AG08396 (cell line): ENCODE measurements at regions not wholly inside any gene's neighbourhood (a gene's known extent, or its start where the extent isn't known, plus 50 kb on each side); places are given as distances from the start of the nearest gene placed in this dataset.

Experiments
- DNase-seq: peaks from one replicate; pipeline ENCODE4 v3.0.0; 2012; ENCODE audit warnings: low spot score, mixed read lengths

DNA sequence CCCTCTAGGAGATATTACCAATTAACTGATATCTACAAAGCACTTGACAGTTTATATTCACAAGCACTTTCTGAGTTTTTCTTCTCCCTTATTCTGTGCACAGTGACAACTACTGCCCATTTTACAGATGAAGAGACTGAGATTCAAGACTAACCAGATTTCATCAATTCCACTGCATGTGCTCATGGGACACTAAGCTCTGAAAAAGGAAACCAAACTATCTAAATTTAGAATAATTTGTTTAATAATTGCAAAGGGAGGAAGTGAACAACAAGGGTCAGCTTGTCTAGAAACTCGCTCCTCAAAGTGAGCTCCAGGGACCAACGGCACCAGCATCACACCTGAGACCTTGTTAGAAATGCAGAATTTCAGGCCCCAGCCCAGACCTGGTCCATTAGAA, 50.8 kb upstream of the MYLIP start:
- no peak for DNase-seq

DNA sequence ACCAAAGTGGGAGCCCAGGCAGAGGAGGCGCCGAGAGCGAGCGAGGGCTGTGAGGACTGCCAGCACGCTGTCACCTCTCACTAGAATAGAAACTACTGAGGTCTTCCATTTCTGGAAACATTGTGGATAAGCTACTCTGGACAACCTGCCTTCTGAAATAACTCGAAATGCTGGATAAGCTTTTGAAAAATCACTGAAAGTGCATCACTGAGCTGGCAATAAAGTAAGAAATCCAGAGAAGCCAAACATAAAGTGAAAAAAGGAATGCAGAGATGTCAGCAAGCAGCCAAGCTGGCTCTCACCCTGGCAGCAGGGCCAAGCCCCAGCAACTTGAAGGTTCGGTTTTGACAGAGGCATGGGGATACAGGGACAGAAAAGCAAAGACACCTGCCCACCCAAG, 59.2 kb upstream of the MYLIP start:
- no peak for DNase-seq

DNA sequence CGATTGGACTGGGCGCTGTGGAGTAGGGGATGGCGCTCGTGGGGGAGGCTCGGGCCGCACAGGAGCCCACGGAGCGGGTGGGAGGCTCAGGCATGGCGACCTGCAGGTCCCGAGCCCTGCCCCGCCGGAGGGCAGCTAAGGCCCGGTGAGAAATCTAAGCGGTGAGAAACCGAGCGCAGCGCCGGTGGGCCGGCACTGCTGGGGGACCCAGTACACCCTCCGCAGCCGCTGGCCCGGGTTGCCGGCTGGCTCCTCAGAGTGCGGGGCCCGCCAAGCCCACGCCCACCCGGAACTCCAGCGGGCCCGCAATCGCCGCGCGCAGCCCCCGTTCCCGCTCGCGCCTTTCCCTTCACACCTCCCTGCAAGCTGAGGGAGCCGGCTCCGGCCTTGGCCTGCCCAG, 59.7 kb upstream of the MYLIP start:
- DNase-seq, result no peak

DNA sequence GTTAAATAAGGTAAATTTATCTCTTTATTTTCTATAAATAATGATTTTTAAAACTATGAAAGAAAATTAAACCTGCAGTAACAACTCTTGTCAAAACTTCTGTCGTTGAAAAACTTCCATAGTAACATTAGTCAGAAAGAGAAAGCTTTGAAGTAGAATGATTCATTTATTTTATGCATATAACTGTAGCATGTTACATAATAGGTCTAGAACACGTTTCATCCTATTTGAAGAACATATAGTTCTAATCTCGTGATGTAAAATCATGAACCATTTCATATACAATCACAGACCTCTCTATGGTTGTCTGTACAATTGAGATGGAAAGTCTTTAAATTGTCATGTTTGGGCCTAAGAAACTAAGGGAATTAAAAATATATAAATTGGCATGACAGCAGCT, 61.3 kb upstream of the MYLIP start:
- no peak for DNase-seq

DNA sequence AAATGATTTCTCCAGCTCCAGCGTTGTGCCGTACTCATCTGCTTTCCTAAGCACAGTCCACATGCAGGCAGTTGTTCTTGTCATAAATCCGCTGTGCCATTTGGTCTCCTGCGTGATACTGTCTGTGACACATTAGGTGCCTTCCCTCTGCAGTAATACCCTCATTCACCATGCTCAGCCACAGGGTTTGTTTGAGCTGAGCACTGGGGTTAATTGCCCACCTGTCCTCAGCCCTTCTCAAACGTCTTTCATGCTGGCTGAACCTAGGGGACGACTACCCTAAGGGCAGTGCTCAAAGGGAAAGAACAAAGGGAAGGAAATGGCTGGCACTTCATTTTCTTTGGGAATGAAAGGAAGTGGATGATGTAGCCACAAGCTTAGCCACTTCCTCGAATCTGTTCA, 64.2 kb upstream of the MYLIP start:
- no peak for DNase-seq

DNA sequence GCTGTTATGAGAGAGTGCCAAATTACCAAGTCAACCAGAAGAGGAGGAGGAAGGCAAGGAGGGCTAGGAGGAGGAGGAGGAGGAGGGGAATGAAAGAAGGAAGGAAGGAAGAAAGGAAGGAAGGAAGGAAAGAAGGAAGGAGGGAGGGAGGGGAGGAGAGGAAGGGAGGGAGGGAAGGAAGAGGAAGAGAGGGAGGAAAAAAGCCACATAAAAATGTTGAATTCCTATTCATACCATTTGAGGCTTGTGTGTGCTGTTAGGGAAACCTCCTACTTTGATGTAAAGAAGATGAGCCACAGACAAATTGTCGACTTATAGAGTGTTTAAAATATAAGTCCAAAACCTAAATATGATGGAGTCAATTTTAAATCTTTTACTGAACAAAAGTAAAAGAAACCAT, 65.3 kb upstream of the MYLIP start:
- no peak for DNase-seq

DNA sequence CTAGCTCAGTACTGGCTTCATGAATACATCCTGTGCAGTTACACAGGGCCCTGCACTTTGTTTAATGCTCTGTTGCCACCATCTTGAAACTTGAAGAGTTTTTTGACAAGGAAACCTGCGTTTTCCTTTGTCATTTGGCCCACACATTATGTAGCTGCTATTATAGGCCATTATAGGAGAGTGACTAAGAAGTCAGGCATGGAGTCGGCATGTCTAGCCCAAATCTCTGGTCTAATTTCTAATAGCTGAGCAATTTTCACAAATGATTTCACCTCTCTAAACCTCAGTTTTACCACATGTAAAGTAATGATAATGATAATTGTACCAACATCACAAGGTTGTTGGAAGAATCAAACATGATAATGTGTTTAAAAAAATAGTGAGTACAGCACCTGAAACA, 67.1 kb upstream of the MYLIP start:
- DNase-seq, result no peak

DNA sequence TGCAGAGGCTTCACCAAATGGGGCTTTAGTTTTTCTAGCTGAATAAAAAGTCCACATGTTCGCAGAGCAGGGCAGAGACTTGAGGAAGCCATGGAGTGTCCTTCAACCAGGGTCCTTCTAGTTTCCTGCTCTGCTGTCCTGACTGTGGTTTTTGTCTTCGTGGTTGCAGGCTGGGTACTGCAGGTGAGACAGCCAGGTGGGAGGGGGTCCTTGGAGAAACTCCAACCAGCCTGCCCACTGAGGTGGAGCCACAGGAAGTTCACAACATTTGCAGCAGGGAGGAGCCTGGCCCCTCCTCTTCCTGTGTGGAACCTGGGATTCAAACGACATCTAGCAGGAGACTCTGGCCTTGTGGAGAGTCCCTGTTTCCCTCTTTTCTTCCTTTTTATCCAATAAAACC, 68.8 kb upstream of the MYLIP start:
- DNase-seq, result no peak

DNA sequence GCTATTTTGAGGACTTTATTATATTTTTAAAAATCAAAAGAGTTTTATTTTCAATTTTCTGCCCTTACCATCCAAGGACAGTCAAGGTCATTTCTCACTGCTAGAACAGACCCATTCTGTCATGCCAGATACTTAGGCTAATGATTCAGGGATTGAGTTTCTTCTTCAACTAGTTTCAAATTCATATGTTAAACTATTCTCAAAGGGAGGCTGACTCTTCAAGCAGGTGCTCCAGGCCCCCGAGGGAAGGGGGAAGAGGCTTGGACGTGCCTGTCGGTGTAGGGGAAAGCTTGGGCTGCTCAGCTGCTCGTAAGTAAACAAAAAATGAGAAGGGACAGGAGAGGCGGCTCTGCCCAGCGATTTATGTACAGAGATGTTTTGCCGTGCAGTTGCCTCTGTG, 69.4 kb upstream of the MYLIP start:
- no peak for DNase-seq

DNA sequence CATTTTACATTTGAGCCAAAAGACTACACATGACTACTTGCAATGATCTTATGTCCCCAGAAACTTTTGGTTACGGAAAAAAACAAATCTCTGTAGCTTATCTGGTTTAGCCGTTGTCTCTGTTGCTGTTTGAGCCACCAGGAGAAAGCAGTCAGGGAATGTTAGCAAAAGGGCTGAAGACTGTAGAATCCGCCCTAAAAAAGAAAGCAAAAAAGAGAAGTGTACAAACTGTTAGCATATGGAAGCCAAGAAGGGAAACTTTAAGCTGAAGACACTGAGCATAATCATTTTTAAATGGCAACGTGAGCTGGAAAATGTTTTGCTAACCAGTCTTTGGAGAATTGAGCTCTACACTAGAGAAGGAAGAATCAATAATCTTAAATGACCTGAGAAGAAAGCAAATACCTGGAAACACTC, 69.9 kb upstream of the MYLIP start:
- no peak for DNase-seq

DNA sequence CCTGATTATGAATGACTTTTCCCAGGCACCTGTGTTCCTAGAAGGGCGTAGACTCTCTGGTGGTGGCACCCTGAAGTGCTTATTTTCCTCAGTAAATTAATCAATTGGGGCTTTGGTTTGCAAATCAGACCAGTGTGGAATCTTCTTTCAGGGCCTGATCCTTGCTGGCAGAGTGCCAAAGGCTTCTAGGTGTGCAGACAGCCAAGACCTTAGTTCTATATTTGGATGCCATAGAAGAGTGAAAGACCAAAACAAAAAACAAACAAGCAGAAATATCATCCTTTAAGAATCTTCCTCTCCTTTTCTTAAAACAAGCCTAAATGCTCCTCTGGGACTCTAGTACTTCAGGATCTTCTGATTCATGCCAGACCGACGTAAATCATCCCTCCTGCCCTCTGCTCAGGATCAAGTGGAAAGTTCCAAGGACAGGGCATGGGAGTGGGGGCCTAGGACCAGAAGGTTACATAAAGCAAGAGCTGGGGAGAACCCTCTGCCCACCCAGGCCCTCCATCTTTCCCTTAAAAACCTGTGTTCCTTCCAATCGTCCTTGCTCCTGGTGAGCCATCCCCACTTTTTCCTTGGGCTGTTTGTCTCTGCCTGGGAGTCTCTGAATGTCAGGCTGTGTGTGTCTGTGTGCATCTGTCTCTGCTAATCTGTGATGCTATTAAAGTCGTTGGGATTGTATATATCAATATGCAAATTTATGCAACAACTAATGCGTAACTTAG, 70.5 kb upstream of the MYLIP start:
- no peak for DNase-seq

DNA sequence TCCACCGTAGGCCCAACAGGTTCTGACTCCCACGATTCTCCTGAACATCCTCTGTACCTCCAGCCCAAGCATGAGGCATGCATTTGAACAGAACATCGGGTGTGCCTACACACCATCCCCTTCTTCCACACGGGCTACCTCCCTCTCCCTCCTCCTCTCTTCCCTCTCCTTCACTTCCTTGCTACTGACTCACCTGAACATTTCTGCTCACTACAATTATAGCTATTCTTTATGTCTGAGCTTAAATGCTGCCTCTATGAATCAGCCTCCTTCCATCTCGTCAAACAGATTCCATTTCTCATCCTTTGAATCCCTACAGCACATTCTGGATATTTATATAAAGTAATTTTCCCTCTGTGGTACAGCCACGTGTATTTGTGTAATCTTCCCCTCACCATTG, 71.4 kb upstream of the MYLIP start:
- no peak for DNase-seq

DNA sequence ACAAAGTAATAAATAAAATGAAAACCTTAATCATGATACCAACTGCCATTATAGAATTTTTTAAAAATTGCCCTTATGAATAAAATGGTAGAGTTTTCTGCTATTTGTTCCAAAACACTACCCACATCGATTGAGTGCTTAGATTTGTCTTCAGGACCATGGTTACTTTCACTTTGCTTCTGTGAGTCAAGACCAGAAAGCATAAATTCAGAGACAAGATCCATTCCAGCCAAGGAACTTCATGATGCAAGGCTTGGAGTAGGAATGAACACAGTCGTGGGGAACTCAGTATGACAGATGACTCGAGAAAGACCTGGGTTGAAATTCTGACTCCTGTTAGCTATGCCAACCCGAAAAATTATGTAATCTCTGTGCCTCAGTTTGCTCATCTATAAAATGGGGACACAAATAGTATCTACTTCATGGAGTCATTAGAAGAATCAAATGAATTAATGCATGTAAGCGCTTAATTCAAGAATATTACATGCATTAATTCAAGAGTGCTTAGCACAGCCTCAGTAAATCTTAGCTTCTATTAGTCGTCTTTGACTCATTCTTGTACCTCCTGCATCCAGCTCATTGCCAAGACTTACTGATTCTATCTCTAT, 72.5 kb upstream of the MYLIP start:
- DNase-seq, result no peak

DNA sequence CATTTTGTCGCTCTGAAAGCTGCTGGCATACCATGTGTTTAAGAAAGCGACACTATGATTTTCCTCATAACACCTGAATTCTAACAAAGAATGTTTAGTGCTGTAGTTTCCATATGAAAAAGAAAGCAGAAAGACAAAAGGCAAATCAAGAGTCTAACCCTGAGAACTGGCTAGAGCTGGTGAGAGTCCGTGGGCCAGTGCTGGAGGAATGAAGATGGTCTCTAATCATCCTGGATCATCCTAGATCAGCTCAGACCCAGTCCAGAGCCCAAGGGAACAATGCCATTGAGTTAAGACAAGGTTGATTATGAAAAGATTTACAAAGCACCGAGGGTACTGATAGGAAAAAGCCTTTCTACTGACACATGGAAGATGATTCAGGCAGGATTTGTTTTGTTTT, 73.0 kb upstream of the MYLIP start:
- no peak for DNase-seq

DNA sequence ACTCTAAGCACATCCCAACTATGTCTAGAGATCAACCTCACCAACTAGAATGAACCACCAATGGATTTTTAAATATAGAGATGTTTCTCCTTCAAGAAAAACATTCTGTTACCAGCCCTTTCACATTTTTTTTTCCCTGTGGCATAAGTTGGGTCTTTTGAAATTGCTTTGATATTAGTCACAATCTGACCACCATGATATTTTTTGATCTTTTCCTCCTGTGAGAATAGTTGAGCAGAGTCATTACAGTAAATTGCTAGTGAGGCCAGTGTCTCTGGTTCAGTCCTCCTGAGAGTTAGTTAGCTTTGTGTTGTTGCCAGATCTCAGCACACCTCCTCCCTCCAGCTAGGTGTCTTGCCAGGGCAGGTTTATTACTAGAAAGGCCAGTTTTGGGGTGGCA, 79.7 kb upstream of the MYLIP start:
- no peak for DNase-seq

DNA sequence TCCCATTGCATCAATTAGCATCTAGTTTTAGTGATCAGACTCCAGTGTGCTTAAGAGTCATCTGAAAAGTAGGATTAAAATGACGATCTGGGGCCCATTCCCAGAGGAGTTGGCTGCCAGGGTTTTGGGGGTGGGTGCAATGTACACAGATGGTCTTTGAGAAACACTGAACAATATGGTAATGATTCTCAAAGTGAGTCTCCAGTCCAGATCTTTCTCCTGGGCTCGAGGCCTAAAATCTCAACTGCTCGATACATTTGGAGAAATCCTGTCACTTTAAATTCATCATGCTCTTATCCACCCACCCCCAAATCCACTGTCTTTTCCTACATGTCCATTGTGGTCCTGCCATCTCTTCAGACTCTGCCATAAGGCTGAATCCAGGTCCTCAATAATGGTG, 80.7 kb upstream of the MYLIP start:
- DNase-seq, result no peak

DNA sequence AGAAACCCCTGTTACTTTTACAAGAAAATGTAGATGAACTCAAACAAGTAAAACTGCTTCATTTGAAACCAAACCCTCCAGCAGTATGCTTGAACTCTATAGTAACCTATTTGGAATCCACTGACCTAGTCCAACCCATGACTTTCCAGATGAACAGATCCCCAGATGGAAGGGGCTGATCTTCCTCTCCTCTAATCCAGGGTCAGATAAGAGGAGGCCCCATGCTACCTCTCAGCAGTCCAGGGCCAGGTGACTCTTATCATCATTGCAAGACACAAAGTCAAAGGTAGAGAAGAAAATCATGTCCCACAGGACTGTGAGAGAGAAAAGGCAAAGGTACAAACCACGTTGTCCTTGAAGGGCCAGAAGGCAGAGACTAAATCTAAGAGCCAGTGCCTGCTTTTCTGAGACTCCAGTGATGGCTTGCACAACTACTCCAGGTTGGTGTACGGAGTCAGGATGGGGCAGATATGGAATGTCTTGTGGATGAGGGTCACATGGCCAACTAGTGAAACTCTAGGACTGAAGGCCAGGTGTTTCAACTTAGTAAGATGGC, 81.4 kb upstream of the MYLIP start:
- DNase-seq, result no peak

DNA sequence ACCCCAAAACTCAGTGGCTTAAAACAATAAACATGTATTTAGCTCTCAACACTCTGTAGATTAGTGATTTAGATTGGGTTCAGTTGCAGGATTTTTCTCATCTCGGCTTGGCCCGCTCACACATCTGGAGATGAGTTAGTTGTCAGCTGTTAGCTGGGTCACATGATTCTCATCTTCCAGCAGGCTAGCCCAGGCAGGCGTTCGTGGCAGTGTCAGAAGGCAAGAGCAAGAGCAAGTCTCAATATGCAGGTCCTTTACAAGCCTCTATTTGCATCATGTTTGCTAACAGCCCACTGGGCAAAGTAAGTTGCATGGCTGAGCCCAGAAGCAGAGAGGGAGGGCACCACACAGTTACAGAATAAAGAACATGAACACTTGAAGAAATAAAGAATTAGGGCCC, 83.6 kb upstream of the MYLIP start:
- no peak for DNase-seq

DNA sequence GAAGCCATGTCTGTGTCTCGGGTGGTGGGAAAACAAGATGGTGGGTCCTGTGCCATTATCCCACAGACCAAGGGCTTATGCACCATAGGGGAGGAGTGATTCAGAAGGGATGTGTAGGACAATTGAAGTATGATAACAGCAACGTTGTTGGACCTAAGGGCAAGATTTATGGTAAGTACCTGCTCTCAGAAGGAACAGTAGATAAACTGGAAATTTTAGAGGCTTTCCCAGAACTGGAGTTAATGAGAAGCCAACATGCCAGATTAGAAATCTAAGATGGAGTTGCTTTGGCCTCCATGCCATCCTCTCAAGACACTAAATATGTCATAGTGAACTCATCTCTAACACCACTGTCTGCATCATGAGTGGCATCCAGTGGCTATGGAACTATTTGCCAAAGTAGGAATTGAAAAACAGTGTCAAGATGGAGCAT, 84.7 kb upstream of the MYLIP start:
- DNase-seq, result no peak

DNA sequence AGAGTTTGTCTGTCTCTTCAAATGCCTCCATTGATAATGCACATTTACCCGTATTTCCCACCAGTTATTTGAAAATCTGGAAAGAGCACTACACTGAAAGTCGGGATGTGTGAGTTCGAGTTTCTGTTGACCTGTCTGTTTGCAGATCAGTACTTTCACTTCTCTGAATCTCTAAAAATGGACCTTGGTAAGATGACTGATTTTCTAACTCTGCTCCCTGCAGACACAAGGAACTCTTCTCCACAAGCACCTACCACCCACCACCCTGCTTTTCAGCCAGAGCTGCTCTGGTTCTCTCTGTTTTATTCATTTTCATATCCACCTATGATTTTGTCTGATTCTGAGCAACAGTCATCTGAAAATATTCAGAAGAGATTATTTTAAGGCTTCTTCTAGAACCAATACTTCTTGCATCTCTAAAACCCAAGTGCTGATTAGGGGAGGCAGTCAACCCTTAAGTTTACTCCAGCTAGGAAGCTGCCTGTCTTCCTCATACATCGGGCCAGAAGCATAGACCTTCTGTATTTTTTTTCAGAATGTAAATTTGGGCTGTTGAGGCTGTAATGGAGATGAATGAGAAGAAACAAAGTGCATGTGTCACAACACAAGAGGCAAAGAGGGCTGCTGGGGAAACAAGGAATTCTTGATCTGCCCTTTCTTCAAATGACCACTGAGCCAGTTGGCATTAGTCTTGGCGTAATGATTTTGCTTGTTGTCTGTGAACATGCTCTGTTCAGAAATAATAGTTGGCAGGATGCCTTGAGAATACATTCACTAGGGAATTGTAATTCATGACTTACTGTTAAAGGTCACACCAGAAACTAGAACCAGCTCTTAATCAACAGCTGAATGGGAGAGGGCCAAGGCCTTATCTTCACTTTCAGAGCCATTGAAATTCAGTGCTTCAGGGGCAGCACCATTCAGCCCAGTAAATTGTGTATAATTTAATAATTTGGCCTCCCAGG, 85.4 kb upstream of the MYLIP start:
- DNase-seq, result no peak

DNA sequence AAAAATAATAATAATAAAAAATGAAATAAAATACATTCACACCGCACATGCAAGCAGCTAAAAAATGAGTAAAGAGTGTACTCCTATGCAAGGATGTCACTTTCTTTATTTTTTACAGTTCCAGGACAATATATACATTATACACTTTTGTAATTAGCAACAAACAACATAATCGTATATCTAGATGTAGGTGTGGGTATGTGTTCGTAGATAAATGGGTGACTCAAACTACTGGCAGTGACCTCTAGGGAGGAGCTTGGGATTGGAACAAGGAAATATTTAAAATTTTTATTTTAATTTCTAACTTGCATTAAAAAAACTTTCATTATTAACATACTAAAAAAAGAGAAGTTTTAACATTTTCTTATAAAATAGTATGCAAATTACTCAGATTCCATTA, 86.1 kb upstream of the MYLIP start:
- DNase-seq, result no peak

DNA sequence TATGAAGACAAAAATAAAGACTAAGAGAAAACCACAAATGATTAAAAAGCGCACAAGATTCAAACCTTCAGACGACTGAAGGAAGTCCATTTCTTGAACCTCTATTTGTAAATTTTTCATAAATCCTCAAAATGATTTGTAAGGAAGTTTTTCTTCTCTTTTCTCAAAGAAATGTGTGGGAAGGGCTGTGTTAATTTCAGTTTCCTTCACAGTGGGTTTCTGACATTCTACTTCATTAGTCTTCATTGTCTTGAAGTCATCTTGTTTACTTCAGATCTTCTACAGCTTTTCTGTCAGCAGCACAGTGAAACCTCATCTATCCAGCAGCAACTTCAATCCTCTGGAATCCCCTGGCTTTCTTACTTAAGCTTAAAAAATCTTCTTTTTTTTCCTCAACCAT, 87.6 kb upstream of the MYLIP start:
- no peak for DNase-seq

DNA sequence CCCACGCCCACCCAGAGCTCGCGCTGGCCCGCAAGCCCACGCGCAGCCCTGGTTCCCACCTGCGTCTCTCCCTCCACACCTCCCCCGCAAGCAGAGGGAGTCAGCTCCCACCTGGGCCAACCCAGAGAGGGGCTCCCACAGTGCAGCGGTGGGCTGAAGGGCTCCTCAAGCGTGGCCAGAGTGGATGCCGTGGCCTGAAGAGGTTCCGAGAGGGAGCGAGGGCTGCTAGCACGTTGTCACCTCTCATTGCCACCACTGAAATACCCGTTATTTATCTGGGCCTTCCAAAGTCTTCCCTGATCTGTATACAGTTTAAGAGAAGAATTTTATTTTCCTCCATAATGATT, 88.3 kb upstream of the MYLIP start:
- DNase-seq, result no peak
